H1 (cell line): ENCODE measurements at regions not wholly inside any gene's neighbourhood (a gene's known extent, or its start where the extent isn't known, plus 50 kb on each side); places are given as distances from the start of the nearest gene placed in this dataset.

Experiments used
- CTCF ChIA-PET: fragments of 300-600 bp; sonication (Branson Sonifier 250); formaldehyde crosslinking; loops from one replicate; lab custom pipeline; 2021; ENCODE audit not compliant: partially characterized antibody; lab: Charles Lee
- POLR2A ChIA-PET: fragments of 300-600 bp; sonication (Branson Sonifier 250); formaldehyde crosslinking; loops from one replicate; lab custom pipeline; 2021; ENCODE audit warnings: inconsistent platforms; ENCODE audit not compliant: partially characterized antibody; lab: Charles Lee
- DNase-seq, 2 experiments: peaks; one replicate each; pipeline versions ENCODE4 v3.0.0 to v3.0.0-alpha.2; 2010 to 2022; ENCODE audit warnings: low spot score in 2 of 2, low read depth in 1 of 2, mixed read lengths in 1 of 2
- FAIRE-seq: peaks from 2 replicates; lab custom pipeline; 2011; peaks lifted over from hg19 to GRCh38; lab: Jason Lieb, UNC
- H2AFZ ChIP-seq: 2 replicates; pipeline ENCODE4 v1.8.1; 2012; ENCODE audit warnings: low read length, inconsistent platforms
- H2AK5ac ChIP-seq: 2 replicates; pipeline ENCODE4 v1.6.1; 2013; ENCODE audit warnings: low read depth, low read length
- H2BK120ac ChIP-seq: replicated peaks from 2 replicates; pipeline ENCODE3; 2013; ENCODE audit warnings: low read depth, low read length, inconsistent platforms
- H2BK12ac ChIP-seq: 2 replicates; pipeline ENCODE4 v1.6.1; 2013; ENCODE audit warnings: low read depth, low read length
- H2BK15ac ChIP-seq: 2 replicates; pipeline ENCODE4 v1.6.1; 2013; ENCODE audit warnings: low read length
- H2BK20ac ChIP-seq: 2 replicates; pipeline ENCODE4 v1.6.1; 2013; ENCODE audit warnings: low read length
- H2BK5ac ChIP-seq: 2 replicates; pipeline ENCODE4 v1.6.1; 2013; ENCODE audit warnings: low read depth, low read length
- H3K14ac ChIP-seq: 2 replicates; pipeline ENCODE4 v1.6.1; 2013; ENCODE audit warnings: inconsistent platforms; ENCODE audit not compliant: insufficient read length
- H3K18ac ChIP-seq: 2 replicates; pipeline ENCODE4 v1.6.1; 2013; ENCODE audit warnings: low read length; ENCODE audit errors: extremely low read depth
- H3K23ac ChIP-seq: 2 replicates; pipeline ENCODE4 v1.6.1; 2013; ENCODE audit warnings: inconsistent platforms; ENCODE audit not compliant: insufficient read length
- H3K23me2 ChIP-seq: 2 replicates; pipeline ENCODE4 v1.6.1; 2013; ENCODE audit warnings: low read depth, low read length
- H3K27ac ChIP-seq: 2 replicates; pipeline ENCODE4 v1.6.1; 2011; ENCODE audit warnings: low read depth, low read length, inconsistent platforms
- H3K27me3 ChIP-seq, 4 experiments: replicated peaks in 1 of 4; 1 replicate in 1 of 4; 2 replicates in 3 of 4; pipeline versions ENCODE4 v1.6.1 to v1.8.1; 2011 to 2013; ENCODE audit warnings: low read length in 3 of 4, mild to moderate bottlenecking in 3 of 4, inconsistent platforms in 2 of 4, mixed read lengths in 2 of 4, moderate library complexity in 1 of 4; ENCODE audit not compliant: control insufficient read depth in 3 of 4, insufficient read depth in 3 of 4; ENCODE audit errors: extremely low read depth in 1 of 4
- H3K36me3 ChIP-seq, 4 experiments: 2 replicates each; pipeline versions ENCODE4 v1.6.1 to v1.8.1; 2011 to 2013; ENCODE audit warnings: mild to moderate bottlenecking in 4 of 4, low read length in 3 of 4, moderate library complexity in 2 of 4, control low read depth in 1 of 4, inconsistent platforms in 1 of 4; ENCODE audit not compliant: insufficient read depth in 4 of 4, control insufficient read depth in 2 of 4
- H3K4ac ChIP-seq: replicated peaks from 2 replicates; pipeline ENCODE3; 2013; ENCODE audit warnings: low read length, low read depth, mixed read lengths, inconsistent platforms; ENCODE audit not compliant: insufficient read length
- H3K4me1 ChIP-seq, 4 experiments: replicated peaks in 1 of 4; 1 replicate in 1 of 4; 2 replicates in 3 of 4; pipeline versions ENCODE4 v1.6.1 to v1.8.1; 2011 to 2013; ENCODE audit warnings: low read length in 3 of 4, inconsistent platforms in 2 of 4, mixed read lengths in 1 of 4; ENCODE audit not compliant: insufficient read depth in 4 of 4, control insufficient read depth in 3 of 4
- H3K4me2 ChIP-seq, 2 experiments: 2 replicates each; pipeline versions ENCODE4 v1.6.1 to v1.8.1; 2011 to 2013; ENCODE audit warnings: low read depth in 2 of 2, low read length in 2 of 2, control low read depth in 1 of 2, inconsistent platforms in 1 of 2, mild to moderate bottlenecking in 1 of 2; ENCODE audit not compliant: insufficient read depth in 1 of 2
- H3K4me3 ChIP-seq, 4 experiments: fragments of 200-600, 300-600 bp in 1 of 4; sonication (generic), shearing (Covaris generic), sonication (Bioruptor Twin) in 1 of 4; 2 replicates each; pipeline versions ENCODE4 v1.5.1 to v1.8.1; 2011 to 2016; ENCODE audit warnings: low read length in 4 of 4, low read depth in 3 of 4, control low read depth in 2 of 4, inconsistent platforms in 2 of 4, mild to moderate bottlenecking in 2 of 4, mixed read lengths in 1 of 4, moderate library complexity in 1 of 4; ENCODE audit not compliant: insufficient read depth in 2 of 4; ENCODE audit errors: extremely low read depth in 1 of 4
- H3K56ac ChIP-seq: replicated peaks from 2 replicates; pipeline ENCODE3; 2013; ENCODE audit warnings: low read depth, mild to moderate bottlenecking, mixed read lengths, low read length, inconsistent platforms; ENCODE audit not compliant: insufficient read length
- H3K79me1 ChIP-seq: 2 replicates; pipeline ENCODE4 v1.6.1; 2013; ENCODE audit warnings: low read depth, low read length, control low read depth
- H3K79me2 ChIP-seq, 2 experiments: 2 replicates each; pipeline versions ENCODE4 v1.6.1 to v1.8.1; 2012 to 2013; ENCODE audit warnings: low read length in 2 of 2, mild to moderate bottlenecking in 2 of 2, inconsistent platforms in 1 of 2; ENCODE audit not compliant: insufficient read depth in 2 of 2, control insufficient read depth in 1 of 2
- H3K9ac ChIP-seq, 4 experiments: replicated peaks in 1 of 4; 1 replicate in 1 of 4; 2 replicates in 3 of 4; pipeline versions ENCODE4 v1.6.1 to v1.8.1; 2011 to 2013; ENCODE audit warnings: low read depth in 3 of 4, low read length in 3 of 4, control low read depth in 2 of 4, mild to moderate bottlenecking in 2 of 4, moderate library complexity in 2 of 4, inconsistent platforms in 1 of 4; ENCODE audit errors: extremely low read depth in 1 of 4
- H3K9me3 ChIP-seq, 2 experiments: 2 replicates each; pipeline versions ENCODE4 v1.6.1 to v1.8.1; 2012 to 2013; ENCODE audit warnings: mild to moderate bottlenecking in 2 of 2, moderate library complexity in 2 of 2, control low read depth in 1 of 2, inconsistent platforms in 1 of 2, low read depth in 1 of 2, low read length in 1 of 2, mixed read lengths in 1 of 2; ENCODE audit not compliant: insufficient read depth in 2 of 2
- H4K20me1 ChIP-seq, 2 experiments: replicated peaks in 1 of 2; 2 replicates each; pipeline versions ENCODE3 to v1.8.1; 2011 to 2013; ENCODE audit warnings: inconsistent platforms in 2 of 2, low read length in 2 of 2, mild to moderate bottlenecking in 1 of 2; ENCODE audit not compliant: insufficient read depth in 2 of 2, control insufficient read depth in 1 of 2
- H4K5ac ChIP-seq: 2 replicates; pipeline ENCODE4 v1.6.1; 2013; ENCODE audit warnings: low read length, low read depth, mixed read lengths, inconsistent platforms; ENCODE audit not compliant: insufficient read length
- H4K8ac ChIP-seq: 2 replicates; pipeline ENCODE4 v1.8.0; 2013; ENCODE audit warnings: mild to moderate bottlenecking, moderate library complexity, low read length, inconsistent platforms; ENCODE audit not compliant: insufficient read depth; ENCODE audit errors: extremely low read depth
- H4K91ac ChIP-seq: replicated peaks from 2 replicates; pipeline ENCODE3; 2013; ENCODE audit warnings: low read length, mixed read lengths, inconsistent platforms; ENCODE audit not compliant: insufficient read length
- ATF2 ChIP-seq: IDR thresholded peaks from 2 replicates; pipeline ENCODE4 v1.6.1; 2012; ENCODE audit warnings: low read length, inconsistent platforms
- KDM1A ChIP-seq: fragments of 200-600, 300-600 bp; sonication (generic); IDR thresholded peaks from 2 replicates; pipeline ENCODE4 v1.7.1; 2016; ENCODE audit warnings: mild to moderate bottlenecking, low read length, borderline replicate concordance
- NRF1 ChIP-seq: IDR thresholded peaks from 2 replicates; pipeline ENCODE4 v1.6.1; 2011; ENCODE audit warnings: mild to moderate bottlenecking, low read depth, low read length, improper control_type of control experiment
- POLR2AphosphoS5 ChIP-seq: IDR thresholded peaks from 2 replicates; pipeline ENCODE4 v1.6.1; 2011; ENCODE audit warnings: low read depth, low read length
- RAD21 ChIP-seq, 2 experiments: IDR thresholded peaks in 1 of 2; conservative IDR thresholded peaks in 1 of 2; 2 replicates each; pipeline ENCODE4 v1.6.1; 2011; ENCODE audit warnings: low read depth in 2 of 2, low read length in 2 of 2, improper control_type of control experiment in 1 of 2, inconsistent platforms in 1 of 2, mild to moderate bottlenecking in 1 of 2, moderate library complexity in 1 of 2
- TBP ChIP-seq: IDR thresholded peaks from 2 replicates; pipeline ENCODE4 v1.6.1; 2011; ENCODE audit warnings: low read depth, low read length, improper control_type of control experiment
- YY1 ChIP-seq: IDR thresholded peaks from 2 replicates; pipeline ENCODE4 v1.6.1; 2011; ENCODE audit warnings: low read depth, mild to moderate bottlenecking, low read length
- WGBS, 2 experiments: shearing (Covaris generic) in 1 of 2; methylation state at CpG; one replicate each; pipeline versions ENCODE4 v1.1.6 to v1.1.7; 2013 to 2015; ENCODE audit warnings: low lambda C conversion rate in 2 of 2, mixed read lengths in 2 of 2, inconsistent platforms in 1 of 2, low coverage in 1 of 2, missing lambda C conversion rate in 1 of 2; ENCODE audit not compliant: insufficient replicate concordance in 2 of 2, insufficient coverage in 1 of 2, insufficient read length in 1 of 2; ENCODE audit errors: extremely low coverage in 1 of 2, missing lambda C conversion rate in 1 of 2; 5-methylcytosine and 5-hydroxymethylcytosine counted together

- peak overlapping the region in 2 of 4 experiments; percentile 38 to 39; a peak in 4 of 7 replicates for H3K9ac ChIP-seq
- H4K5ac ChIP-seq: no peak overlapping the region
- no peaks in the 10 kb centered on the region for H4K20me1 ChIP-seq
- H3K14ac ChIP-seq: no peak overlapping the region
- CTCF ChIA-PET: no interaction called here
- DNase-seq: peak; percentile 82 to 86
- H2BK5ac ChIP-seq: no peak overlapping the region
- no peaks in the 10 kb centered on the region for H3K27me3 ChIP-seq
- H3K79me1 ChIP-seq: no peaks in the 10 kb centered on the region
- POLR2A ChIA-PET: interaction anchor here (0.7 to 1.3 kb wide), 5 partner anchors 28 to 173 kb away, joined by 3 to 9 read pairs (median 3); no protein-coding TSS in a partner anchor
- H3K4ac ChIP-seq: no peak overlapping the region
- no peaks in the 10 kb centered on the region for H3K36me3 ChIP-seq
- H2AK5ac ChIP-seq: no peak overlapping the region
- H4K91ac ChIP-seq: no peak overlapping the region
- no peaks in the 10 kb centered on the region for H3K9me3 ChIP-seq
- H2BK120ac ChIP-seq: no peak overlapping the region
- H3K27ac ChIP-seq: 0 out of 2 replicates have a peak overlapping the region, but pooled peaks have one; percentile 17
- peak overlapping the region; percentile 53 to 58 for H3K4me2 ChIP-seq
- H2BK15ac ChIP-seq: no peak overlapping the region
- H3K18ac ChIP-seq: no peak overlapping the region; the same call in 1 of the 2 replicates
- WGBS, 2 experiments: 18% methylated on average over 36 of the region's 43 CpGs; no CpG with 5 or more reads in 1 of the 2 experiments
- H3K23me2 ChIP-seq: no peaks in the 10 kb centered on the region; the same call in 1 of the 2 replicates
- peak overlapping the region; percentile 54; the same call in 1 of the 2 replicates for H4K8ac ChIP-seq
- no peak overlapping the region for H3K56ac ChIP-seq
- H3K4me3 ChIP-seq: peak overlapping the region; percentile 7 to 54 (median 30); a peak in 6 of 8 replicates
- no peak overlapping the region for H2BK12ac ChIP-seq
- peaks cover 0 to 3% (median 0%) of the 10 kb centered on the region in 4 experiments; a peak in 3 of 7 replicates for H3K4me1 ChIP-seq
- H3K23ac ChIP-seq: no peak overlapping the region
- H3K79me2 ChIP-seq: peaks cover 0 to 10% of the 10 kb centered on the region in 2 experiments; a peak in 2 of 4 replicates
- H2AFZ ChIP-seq: no peak overlapping the region
- H2BK20ac ChIP-seq: no peak overlapping the region
- FAIRE-seq: no peak
- TF ChIP-seq TBP (peak; percentile 79), POLR2AphosphoS5 (peak; percentile 83), RAD21 (IDR thresholded peaks at IDR 0.05 in 1 of 2, conservative IDR thresholded peaks at IDR 0.05 in 1 of 2; ENCODE audit: low read depth in 2 of 2, low read length in 2 of 2) (peak; percentile 42 to 53; a peak in 3 of 4 replicates), NRF1 (peak; percentile 69), ATF2 (0 out of 2 replicates have a peak, but pooled peaks have one; percentile 20), YY1 (no peak), KDM1A (no peak)
Measured at GRCh38 chr17:20908313-20909267, 134.2 kb downstream of the USP22 start.
